ENCODE measurements at regions not wholly inside any gene's neighbourhood (a gene's known extent, or its start where the extent isn't known, plus 50 kb on each side); places are given as distances from the start of the nearest gene placed in this dataset.

DNA sequence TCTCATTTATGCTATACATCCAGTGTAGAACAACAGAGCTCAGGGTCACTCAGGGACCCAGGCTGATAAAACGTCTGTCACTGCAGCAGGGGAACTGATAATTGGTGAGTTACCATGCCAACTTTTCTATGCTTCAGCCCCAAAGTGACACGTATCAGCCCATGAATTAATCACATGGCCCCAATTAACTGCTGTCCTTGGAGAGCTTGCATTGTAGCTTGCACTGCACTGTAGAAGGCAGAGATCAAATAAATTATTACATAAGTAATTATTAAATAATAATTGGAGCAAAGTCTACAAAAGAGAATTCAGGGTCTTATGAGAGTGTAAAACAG is 144.6 kb downstream of the SUDS3 start:
- no peak for DNase-seq
- Histone ChIP-seq H3K27me3 (no peaks in the 10 kb centered on the region), H3K27ac (no peak overlapping the region), H3K36me3 (ENCODE audit: low read depth, missing control alignments) (no peaks in the 10 kb centered on the region), H3K4me3 (no peak overlapping the region), H3K4me1 (no peaks in the 10 kb centered on the region), H3K9me3 (no peaks in the 10 kb centered on the region)
- TF ChIP-seq, protein P1, sequence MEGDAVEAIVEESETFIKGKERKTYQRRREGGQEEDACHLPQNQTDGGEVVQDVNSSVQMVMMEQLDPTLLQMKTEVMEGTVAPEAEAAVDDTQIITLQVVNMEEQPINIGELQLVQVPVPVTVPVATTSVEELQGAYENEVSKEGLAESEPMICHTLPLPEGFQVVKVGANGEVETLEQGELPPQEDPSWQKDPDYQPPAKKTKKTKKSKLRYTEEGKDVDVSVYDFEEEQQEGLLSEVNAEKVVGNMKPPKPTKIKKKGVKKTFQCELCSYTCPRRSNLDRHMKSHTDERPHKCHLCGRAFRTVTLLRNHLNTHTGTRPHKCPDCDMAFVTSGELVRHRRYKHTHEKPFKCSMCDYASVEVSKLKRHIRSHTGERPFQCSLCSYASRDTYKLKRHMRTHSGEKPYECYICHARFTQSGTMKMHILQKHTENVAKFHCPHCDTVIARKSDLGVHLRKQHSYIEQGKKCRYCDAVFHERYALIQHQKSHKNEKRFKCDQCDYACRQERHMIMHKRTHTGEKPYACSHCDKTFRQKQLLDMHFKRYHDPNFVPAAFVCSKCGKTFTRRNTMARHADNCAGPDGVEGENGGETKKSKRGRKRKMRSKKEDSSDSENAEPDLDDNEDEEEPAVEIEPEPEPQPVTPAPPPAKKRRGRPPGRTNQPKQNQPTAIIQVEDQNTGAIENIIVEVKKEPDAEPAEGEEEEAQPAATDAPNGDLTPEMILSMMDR (IDR thresholded peaks at IDR 0.05), result no peak
- no peak for TF ChIP-seq POLR2A (IDR thresholded peaks at IDR 0.05)
- 30 to 51% methylated on average over 2 of the region's 2 CpGs for WGBS, 2 donors
- intact Hi-C loops (cut with DNase I; ENCODE audit: low total_unique reads), result no loop called here

DNA sequence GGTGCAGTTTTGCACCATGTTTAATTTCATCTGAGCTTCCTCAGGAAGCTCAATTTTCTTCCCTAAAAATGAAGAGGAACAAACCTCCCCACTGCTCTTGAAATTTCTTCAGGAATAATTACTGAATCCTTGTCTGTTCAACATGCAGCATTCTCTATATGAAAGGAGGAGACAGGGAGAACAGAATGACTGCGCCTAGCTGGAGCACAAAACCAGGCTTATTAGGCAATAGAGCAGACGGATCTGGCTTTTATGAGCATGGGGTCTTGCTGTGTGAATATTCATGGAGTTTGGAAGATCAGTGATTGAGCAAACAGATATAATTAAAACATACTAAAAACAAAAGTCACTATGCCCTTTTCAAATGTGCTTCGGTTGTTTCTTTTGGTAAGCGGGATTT is 148.1 kb downstream of the SUDS3 start:
- no peak overlapping the region for H3K4me3 ChIP-seq
- H3K4me1 ChIP-seq, result no peaks in the 10 kb centered on the region
- intact Hi-C loops (cut with DNase I; ENCODE audit: low total_unique reads), result no loop called here
- H3K27ac ChIP-seq, result no peak overlapping the region
- no peaks in the 10 kb centered on the region for H3K36me3 ChIP-seq (ENCODE audit: low read depth, missing control alignments)
- TF ChIP-seq POLR2A (IDR thresholded peaks at IDR 0.05), result no peak
- TF ChIP-seq, protein P1 (IDR thresholded peaks at IDR 0.05), result no peak
- no peaks in the 10 kb centered on the region for H3K9me3 ChIP-seq
- 93% methylated on average over 4 of the region's 4 CpGs for WGBS, 2 donors
- DNase-seq, result no peak
- H3K27me3 ChIP-seq, result no peaks in the 10 kb centered on the region

DNA sequence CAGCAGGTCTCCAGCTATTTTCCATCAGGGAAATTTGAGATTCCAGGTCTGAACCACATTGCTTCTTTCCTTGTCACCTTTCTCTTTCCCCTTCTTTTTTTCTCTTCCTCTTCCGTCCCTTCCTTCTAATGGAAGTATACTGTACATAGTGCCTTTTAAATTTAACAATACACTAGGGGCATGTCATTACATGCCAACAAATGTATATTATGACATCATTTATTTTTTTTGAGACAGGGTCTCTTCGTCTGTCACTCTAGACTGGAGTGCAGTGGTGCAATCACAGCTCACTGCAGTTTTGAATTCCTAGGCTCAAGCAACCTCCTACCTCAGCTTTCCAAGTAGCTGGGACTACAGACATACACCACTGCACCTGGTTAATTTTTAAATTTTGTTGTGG is 148.9 kb downstream of the SUDS3 start:
- H3K9me3 ChIP-seq, result no peaks in the 10 kb centered on the region
- no peaks in the 10 kb centered on the region for H3K36me3 ChIP-seq (ENCODE audit: low read depth, missing control alignments)
- DNase-seq, result no peak
- no peaks in the 10 kb centered on the region for H3K27me3 ChIP-seq
- intact Hi-C loops (cut with DNase I; ENCODE audit: low total_unique reads), result no loop called here
- H3K4me3 ChIP-seq, result no peak overlapping the region
- TF ChIP-seq POLR2A (IDR thresholded peaks at IDR 0.05), result no peak
- TF ChIP-seq, protein P1 (IDR thresholded peaks at IDR 0.05), result no peak
- H3K4me1 ChIP-seq, result no peaks in the 10 kb centered on the region
- WGBS, 2 donors, result 28 to 79% methylated on average over 1 to 2 of the region's 2 CpGs
- no peak overlapping the region for H3K27ac ChIP-seq

DNA sequence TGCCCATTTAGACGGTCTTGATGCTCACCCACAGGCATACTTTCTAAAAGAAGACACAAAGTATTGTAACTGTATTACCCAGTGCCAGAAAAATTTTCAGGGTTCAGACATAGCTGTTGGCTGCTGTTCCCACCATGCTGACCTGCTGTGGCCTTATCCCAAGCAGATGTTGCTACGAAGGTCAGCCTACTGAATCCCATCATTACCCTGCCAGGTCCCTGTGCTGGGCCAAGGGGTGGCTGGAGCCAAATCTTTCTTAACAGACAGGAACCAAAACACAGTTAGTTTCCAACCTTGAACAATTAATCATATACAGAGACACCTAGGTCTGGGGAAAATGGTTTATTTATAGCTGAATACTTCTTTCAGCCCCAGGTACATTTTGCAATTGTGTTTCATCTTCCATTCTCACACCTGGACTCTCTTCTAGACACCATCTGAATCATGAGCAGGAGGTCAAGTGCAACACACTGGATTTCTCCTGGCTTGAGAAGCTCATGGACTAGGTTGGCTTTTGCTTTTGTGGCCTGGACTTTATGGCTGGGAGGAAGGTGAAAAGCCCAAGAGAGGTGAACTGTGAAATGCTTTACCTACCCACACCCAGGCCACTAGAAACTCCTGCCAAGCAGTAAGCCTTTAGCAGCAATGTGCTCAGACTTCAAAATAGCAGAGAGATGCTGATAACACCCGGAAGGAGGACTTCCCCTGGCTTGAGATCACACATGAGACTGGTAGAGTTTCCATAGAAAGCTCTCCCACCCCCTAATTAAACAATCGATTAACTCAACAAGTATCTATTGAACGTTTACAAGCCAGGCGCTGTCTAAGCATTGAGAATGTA is 150.1 kb downstream of the SUDS3 start:
- 71 to 77% methylated on average over 6 of the region's 6 CpGs for WGBS, 2 donors
- DNase-seq, result peak; percentile 20
- no peaks in the 10 kb centered on the region for H3K27me3 ChIP-seq
- no peak overlapping the region for H3K4me3 ChIP-seq
- H3K4me1 ChIP-seq, result no peaks in the 10 kb centered on the region
- TF ChIP-seq, protein P1 (IDR thresholded peaks at IDR 0.05), result no peak
- TF ChIP-seq POLR2A (IDR thresholded peaks at IDR 0.05), result no peak
- H3K27ac ChIP-seq, result no peak overlapping the region
- H3K36me3 ChIP-seq (ENCODE audit: low read depth, missing control alignments), result no peaks in the 10 kb centered on the region
- H3K9me3 ChIP-seq, result no peaks in the 10 kb centered on the region
- intact Hi-C loops (cut with DNase I; ENCODE audit: low total_unique reads), result no loop called here

DNA sequence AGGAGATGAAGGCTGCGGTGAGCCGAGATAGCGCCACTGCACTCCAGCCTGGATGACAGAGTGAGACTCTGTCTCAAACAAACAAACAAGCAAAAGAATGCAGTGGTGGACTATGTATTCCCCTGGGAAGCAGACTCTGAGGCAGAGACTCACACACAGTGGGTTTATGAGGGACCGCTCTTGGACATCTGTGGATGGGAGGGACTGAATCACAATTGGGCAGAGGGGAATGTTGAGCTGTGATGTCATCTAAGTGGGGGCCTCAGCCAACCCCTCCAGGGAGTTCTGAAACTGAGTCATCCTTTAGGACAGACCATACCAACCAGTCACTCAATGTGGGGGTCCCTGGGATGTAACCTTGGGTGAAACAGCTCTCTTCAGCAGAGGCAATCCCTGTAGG is 151.0 kb downstream of the SUDS3 start:
- Histone ChIP-seq H3K4me1 (no peaks in the 10 kb centered on the region), H3K4me3 (no peak overlapping the region), H3K27me3 (no peaks in the 10 kb centered on the region), H3K36me3 (ENCODE audit: low read depth, missing control alignments) (no peaks in the 10 kb centered on the region), H3K9me3 (no peaks in the 10 kb centered on the region), H3K27ac (no peak overlapping the region)
- WGBS, 2 donors, result 91% methylated on average over 4 of the region's 4 CpGs
- intact Hi-C loops (cut with DNase I; ENCODE audit: low total_unique reads), result no loop called here
- TF ChIP-seq POLR2A (IDR thresholded peaks at IDR 0.05), result no peak
- TF ChIP-seq, protein P1 (IDR thresholded peaks at IDR 0.05), result no peak
- no peak for DNase-seq
